Stimulated activated CD4-positive, alpha-beta T cell treated with anti-CD3 and anti-CD28 coated beads, Interleukin-4, amount 100 ng/mL, for 24 hours (primary cell): ENCODE measurements at regions not wholly inside any gene's neighbourhood (a gene's known extent, or its start where the extent isn't known, plus 50 kb on each side); places are given as distances from the start of the nearest gene placed in this dataset.

Experiments used
- DNase-seq: peaks from one replicate; pipeline ENCODE4 v3.0.0-alpha.2; 2020

GRCh38 chr15:36371509-36371908, 207.9 kb upstream of the CDIN1 start:
- no peak for DNase-seq

GRCh38 chr15:36372968-36373367, 206.5 kb upstream of the CDIN1 start:
- DNase-seq, result no peak

- no peak for DNase-seq
Observed at GRCh38 chr15:36373550-36373949, 205.9 kb upstream of the CDIN1 start.

GRCh38 chr15:36389107-36389506, 190.3 kb upstream of the CDIN1 start:
- no peak for DNase-seq

GRCh38 chr15:36390491-36390890, 188.9 kb upstream of the CDIN1 start:
- DNase-seq, result no peak

- no peak for DNase-seq
Observed at GRCh38 chr15:36392676-36393266, 186.7 kb upstream of the CDIN1 start.

- no peak for DNase-seq
Observed at GRCh38 chr15:36398212-36398611, 181.2 kb upstream of the CDIN1 start.

- DNase-seq, result no peak
Observed at GRCh38 chr15:36399276-36399675, 180.2 kb upstream of the CDIN1 start.

- DNase-seq, result no peak
Observed at GRCh38 chr15:36400936-36401585, 178.4 kb upstream of the CDIN1 start.

- DNase-seq, result no peak
Observed at GRCh38 chr15:36401586-36401966, 177.8 kb upstream of the CDIN1 start.

- no peak for DNase-seq
Observed at GRCh38 chr15:36403351-36403750, 176.1 kb upstream of the CDIN1 start.

GRCh38 chr15:36406366-36406765, 173.1 kb upstream of the CDIN1 start:
- DNase-seq, result no peak

- no peak for DNase-seq
Observed at GRCh38 chr15:36406911-36407310, 172.5 kb upstream of the CDIN1 start.

- no peak for DNase-seq
Observed at GRCh38 chr15:36407647-36408046, 171.8 kb upstream of the CDIN1 start.

- no peak for DNase-seq
Observed at GRCh38 chr15:36409819-36410218, 169.6 kb upstream of the CDIN1 start.

GRCh38 chr15:36414670-36415069, 164.8 kb upstream of the CDIN1 start:
- no peak for DNase-seq

GRCh38 chr15:36415643-36416042, 163.8 kb upstream of the CDIN1 start:
- DNase-seq, result no peak

GRCh38 chr15:36422631-36423030, 156.8 kb upstream of the CDIN1 start:
- no peak for DNase-seq

- no peak for DNase-seq
Observed at GRCh38 chr15:36426691-36427090, 152.7 kb upstream of the CDIN1 start.

- no peak for DNase-seq
Observed at GRCh38 chr15:36428102-36428845, 151.2 kb upstream of the CDIN1 start.

GRCh38 chr15:36429707-36430106, 149.7 kb upstream of the CDIN1 start:
- no peak for DNase-seq

GRCh38 chr15:36430280-36430679, 149.1 kb upstream of the CDIN1 start:
- no peak for DNase-seq

GRCh38 chr15:36430726-36431265, 148.6 kb upstream of the CDIN1 start:
- no peak for DNase-seq

- no peak for DNase-seq
Observed at GRCh38 chr15:36432161-36432560, 147.3 kb upstream of the CDIN1 start.
